ENCODE measurements at regions not wholly inside any gene's neighbourhood (a gene's known extent, or its start where the extent isn't known, plus 50 kb on each side); places are given as distances from the start of the nearest gene placed in this dataset.

GRCh38 chr12:90076851-90077319 is 368.2 kb upstream of the ATP2B1 start:
- Histone ChIP-seq H3K4me3 (no peak overlapping the region), H3K27ac (no peak overlapping the region), H3K36me3 (no peaks in the 10 kb centered on the region), H3K4me1 (no peaks in the 10 kb centered on the region), H3K9me3 (peaks cover 0 to 3% (median 0%) of the 10 kb centered on the region in 11 donors), H3K27me3 (peaks cover 0 to 8% (median 0%) of the 10 kb centered on the region in 7 donors)
- DNase-seq (no peak), ATAC-seq (no peak)
- intact Hi-C loops (cut with DNase I), result no loop called here
- TF ChIP-seq, protein P1, sequence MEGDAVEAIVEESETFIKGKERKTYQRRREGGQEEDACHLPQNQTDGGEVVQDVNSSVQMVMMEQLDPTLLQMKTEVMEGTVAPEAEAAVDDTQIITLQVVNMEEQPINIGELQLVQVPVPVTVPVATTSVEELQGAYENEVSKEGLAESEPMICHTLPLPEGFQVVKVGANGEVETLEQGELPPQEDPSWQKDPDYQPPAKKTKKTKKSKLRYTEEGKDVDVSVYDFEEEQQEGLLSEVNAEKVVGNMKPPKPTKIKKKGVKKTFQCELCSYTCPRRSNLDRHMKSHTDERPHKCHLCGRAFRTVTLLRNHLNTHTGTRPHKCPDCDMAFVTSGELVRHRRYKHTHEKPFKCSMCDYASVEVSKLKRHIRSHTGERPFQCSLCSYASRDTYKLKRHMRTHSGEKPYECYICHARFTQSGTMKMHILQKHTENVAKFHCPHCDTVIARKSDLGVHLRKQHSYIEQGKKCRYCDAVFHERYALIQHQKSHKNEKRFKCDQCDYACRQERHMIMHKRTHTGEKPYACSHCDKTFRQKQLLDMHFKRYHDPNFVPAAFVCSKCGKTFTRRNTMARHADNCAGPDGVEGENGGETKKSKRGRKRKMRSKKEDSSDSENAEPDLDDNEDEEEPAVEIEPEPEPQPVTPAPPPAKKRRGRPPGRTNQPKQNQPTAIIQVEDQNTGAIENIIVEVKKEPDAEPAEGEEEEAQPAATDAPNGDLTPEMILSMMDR (IDR thresholded peaks at IDR 0.05), result no peak
- 55 to 74% methylated on average over 3 of the region's 3 CpGs for WGBS, 2 donors

GRCh38 chr12:90075685-90076084 is 367.0 kb upstream of the ATP2B1 start:
- no peaks in the 10 kb centered on the region for H3K4me1 ChIP-seq
- H3K27me3 ChIP-seq, result peaks cover 0 to 12% (median 0%) of the 10 kb centered on the region in 7 donors
- no peaks in the 10 kb centered on the region for H3K36me3 ChIP-seq
- no peak overlapping the region for H3K4me3 ChIP-seq
- intact Hi-C loops (cut with DNase I), result no loop called here
- DNase-seq (no peak), ATAC-seq (no peak)
- H3K9me3 ChIP-seq, result peaks cover 0 to 3% (median 0%) of the 10 kb centered on the region in 11 donors
- TF ChIP-seq, protein P1 (IDR thresholded peaks at IDR 0.05), result no peak
- H3K27ac ChIP-seq, result no peak overlapping the region

DNA sequence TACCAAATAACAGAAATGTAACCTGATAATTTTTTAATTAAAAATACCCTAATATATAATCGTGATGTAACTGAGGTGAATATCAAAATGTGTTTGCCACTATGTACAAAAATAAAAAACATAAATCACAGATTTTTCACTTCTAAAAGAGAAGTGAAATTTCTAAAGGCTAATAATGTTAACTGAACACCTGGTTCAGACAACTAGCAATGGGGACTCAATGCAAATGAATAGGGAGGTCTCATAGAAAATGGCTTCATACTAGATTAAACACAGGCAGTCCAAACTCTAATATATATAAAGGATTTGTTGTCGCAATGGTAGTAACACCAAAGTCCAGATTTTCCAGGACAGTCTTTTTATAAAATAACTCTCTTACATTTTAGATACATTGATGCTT is 365.4 kb upstream of the ATP2B1 start:
- peaks cover 0 to 12% (median 0%) of the 10 kb centered on the region in 7 donors for H3K27me3 ChIP-seq
- H3K27ac ChIP-seq, result no peak overlapping the region
- H3K36me3 ChIP-seq, result no peaks in the 10 kb centered on the region
- DNase-seq (no peak), ATAC-seq (no peak)
- no peak overlapping the region for H3K4me3 ChIP-seq
- no peaks in the 10 kb centered on the region for H3K4me1 ChIP-seq
- H3K9me3 ChIP-seq, result peaks cover 0 to 3% (median 0%) of the 10 kb centered on the region in 11 donors
- intact Hi-C loops (cut with DNase I), result no loop called here
- TF ChIP-seq, protein P1 (IDR thresholded peaks at IDR 0.05), result no peak
- WGBS, 2 donors, result 96 to 97% methylated on average over 2 of the region's 2 CpGs

DNA sequence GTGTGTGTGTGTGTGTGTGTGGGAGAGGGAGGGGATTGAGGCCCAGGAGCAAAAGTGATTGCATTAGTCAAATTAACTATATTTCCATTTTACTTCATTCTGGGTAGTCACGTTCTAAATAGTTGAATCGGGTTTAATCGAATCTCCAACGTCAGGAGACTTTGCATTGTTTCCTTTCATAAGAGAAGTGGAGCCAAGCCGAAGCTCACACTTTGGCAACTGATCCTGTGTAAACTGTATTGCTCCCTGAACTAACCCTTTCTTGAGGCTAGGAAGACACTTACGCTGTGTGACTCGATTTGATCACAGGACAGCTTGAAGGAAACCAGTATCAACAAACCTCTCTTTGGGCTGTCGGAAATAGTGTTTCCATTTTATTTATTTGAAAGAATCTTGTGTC is 363.4 kb upstream of the ATP2B1 start:
- Histone ChIP-seq H3K4me1 (no peaks in the 10 kb centered on the region), H3K27ac (no peak overlapping the region), H3K9me3 (peaks cover 0 to 3% (median 0%) of the 10 kb centered on the region in 11 donors), H3K27me3 (peaks cover 0 to 12% (median 0%) of the 10 kb centered on the region in 7 donors), H3K36me3 (no peaks in the 10 kb centered on the region), H3K4me3 (no peak overlapping the region)
- no peak for DNase-seq
- intact Hi-C loops (cut with DNase I), result no loop called here
- WGBS, 2 donors, result 80 to 83% methylated on average over 8 of the region's 8 CpGs
- TF ChIP-seq, protein P1 (IDR thresholded peaks at IDR 0.05), result no peak
- ATAC-seq, result no peak

Data from heart right ventricle (tissue), 16 donors.